Lung microvascular endothelial cell (primary cell): ENCODE measurements at regions not wholly inside any gene's neighbourhood (a gene's known extent, or its start where the extent isn't known, plus 50 kb on each side); places are given as distances from the start of the nearest gene placed in this dataset.

ENCODE experiments used
- DNase-seq, 2 donors: peaks; one replicate each; pipeline versions ENCODE4 v3.0.0 to v3.0.0-alpha.2; 2010; ENCODE audit warnings: low read depth in 2 of 2

DNA sequence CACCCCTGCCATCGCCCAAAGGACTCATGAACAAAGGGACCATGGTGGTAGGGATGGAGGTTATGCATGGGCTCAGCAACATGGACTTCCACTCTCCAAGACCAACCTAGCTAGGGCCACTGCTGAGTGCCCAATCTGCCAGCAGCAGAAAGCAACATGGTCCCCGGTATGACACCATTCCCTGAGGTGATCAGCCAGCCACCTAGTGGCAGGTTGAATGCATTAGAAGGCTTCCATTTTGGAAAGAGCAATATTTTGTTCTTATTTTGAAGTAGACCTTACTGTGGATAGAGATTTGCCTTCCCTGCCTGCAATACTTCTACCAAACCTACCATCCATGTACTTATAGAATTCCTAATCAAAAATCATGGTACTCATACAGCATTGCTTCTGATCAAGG is 99.8 kb downstream of the METTL4 start:
- DNase-seq: no peak

DNA sequence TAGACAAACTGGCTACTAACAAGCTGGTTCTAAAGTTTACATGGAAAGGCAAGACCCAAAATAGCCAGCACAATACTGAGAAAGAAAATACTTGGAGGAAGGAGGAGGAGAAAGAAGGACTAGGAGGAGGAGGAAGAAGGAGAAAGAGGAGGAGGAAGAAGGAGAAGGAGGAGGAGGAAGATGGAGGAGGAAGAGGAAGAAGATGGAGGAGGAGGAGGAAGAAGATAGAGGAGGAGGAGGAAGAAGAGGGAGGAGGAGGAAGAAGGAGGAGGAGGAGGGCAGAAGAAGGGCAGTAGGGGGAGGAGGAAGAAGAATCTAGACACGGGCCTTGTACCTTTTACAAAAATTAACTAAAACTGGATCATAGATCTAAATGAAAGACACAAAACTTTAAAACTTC is 92.6 kb downstream of the METTL4 start:
- DNase-seq: no peak

- no peak for DNase-seq
These were observed 90.8 kb downstream of the METTL4 start for GRCh38 chr18:2480536-2480935.

GRCh38 chr18:2482706-2483475 is 88.4 kb downstream of the METTL4 start:
- no peak for DNase-seq

GRCh38 chr18:2485983-2486382 is 85.3 kb downstream of the METTL4 start:
- DNase-seq: no peak

DNA sequence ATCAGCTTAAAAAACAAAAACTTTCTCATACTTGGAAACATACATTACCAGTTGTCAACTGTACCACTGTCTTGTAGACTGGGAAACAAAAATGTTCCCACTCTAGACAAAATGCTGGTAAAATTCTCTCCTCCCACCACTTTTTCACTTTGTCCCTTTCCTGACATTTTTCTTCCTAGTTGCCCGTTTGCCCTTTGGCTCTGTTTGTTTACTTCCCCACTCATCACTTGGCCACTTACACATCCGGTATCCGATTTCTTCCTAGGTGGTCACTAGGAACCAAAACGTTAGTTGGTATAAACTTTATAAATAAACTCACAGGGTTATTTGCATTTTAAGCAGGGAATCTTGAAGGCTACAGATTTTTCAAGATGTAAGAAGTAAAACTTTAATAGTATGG is 84.9 kb downstream of the METTL4 start:
- no peak for DNase-seq
